GM18505 (cell line): ENCODE measurements at regions not wholly inside any gene's neighbourhood (a gene's known extent, or its start where the extent isn't known, plus 50 kb on each side); places are given as distances from the start of the nearest gene placed in this dataset.

ENCODE experiments used
- ATAC-seq: cut with Tn5 transposase; IDR thresholded peaks from one replicate; pipeline ENCODE4 v1.9.1; 2021; ENCODE audit not compliant: unreplicated experiment
- POLR2A ChIP-seq: IDR thresholded peaks from 4 replicates; pipeline ENCODE4 v1.6.1; 2011; ENCODE audit warnings: borderline replicate concordance; ENCODE audit not compliant: insufficient read depth, insufficient read length; ENCODE audit errors: extremely low read depth

- no peak for TF ChIP-seq POLR2A
- no peak for ATAC-seq
These were observed 68.6 kb upstream of the CCN6 start for GRCh38 chr6:111985202-111985731.

DNA sequence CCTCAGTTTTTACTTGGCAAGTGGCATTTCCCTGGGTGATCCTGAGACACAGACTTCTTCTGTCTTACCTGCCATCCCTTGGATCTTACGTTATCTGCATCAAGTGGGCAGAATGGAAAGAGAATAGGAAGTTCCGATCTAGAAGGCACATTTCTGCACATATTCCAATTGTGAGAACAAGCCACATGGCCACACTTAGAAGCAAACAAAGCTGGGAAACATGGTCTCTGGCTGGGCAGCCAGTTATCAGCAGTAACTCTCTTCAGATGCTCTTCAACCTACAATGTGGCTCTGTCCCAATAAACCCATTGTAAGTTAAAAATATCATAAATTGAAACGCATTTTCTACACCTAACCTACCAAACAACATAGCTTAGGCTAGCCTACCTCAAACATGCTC lies 67.3 kb upstream of the CCN6 start:
- ATAC-seq: no peak

DNA sequence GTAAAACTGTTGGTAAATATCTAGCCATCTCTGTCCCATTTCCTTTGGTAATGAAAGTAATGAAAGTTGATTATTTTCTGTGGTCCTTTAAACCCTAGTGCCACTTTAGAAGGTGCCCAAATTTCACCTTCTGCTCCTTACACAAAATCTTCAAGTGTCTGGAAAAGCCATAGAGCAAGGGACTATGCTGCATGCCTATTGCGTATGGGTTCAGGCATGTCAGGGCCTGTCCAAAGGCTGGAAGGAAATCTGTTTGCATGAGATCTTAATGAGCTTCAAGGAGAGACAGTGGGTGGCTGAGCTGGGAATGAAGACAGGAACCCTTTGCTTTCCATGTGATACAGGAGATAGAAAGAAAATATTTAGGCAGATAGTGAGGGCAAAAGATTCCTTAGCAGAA lies 66.6 kb upstream of the CCN6 start:
- no peak for TF ChIP-seq POLR2A

More for the DNA sequence above, 67.3 kb upstream of the CCN6 start:
- no peak for TF ChIP-seq POLR2A

DNA sequence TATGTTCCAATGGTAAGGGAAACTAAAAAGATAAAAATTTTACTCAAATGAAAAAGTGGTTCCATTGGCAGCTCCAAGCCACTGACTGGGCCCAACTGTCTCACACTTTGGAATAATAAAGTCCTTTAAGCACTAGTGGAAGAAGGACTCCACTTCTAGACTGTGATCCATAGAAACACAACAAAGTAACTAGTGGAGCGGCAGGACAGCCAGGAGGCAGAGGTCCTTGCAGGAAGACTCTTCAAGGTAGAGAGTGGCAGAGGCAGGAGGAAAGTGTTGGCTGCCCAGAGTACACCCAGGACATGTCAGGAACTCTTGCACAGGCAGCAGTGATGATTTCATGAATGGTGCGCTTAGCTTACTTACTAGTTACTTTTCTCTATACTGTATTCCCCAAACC lies 65.0 kb upstream of the CCN6 start:
- no peak for ATAC-seq
- no peak for TF ChIP-seq POLR2A

More for the DNA sequence above, 66.6 kb upstream of the CCN6 start:
- no peak for ATAC-seq

- no peak for TF ChIP-seq POLR2A
- peak; percentile 73 for ATAC-seq
These were observed 64.2 kb upstream of the CCN6 start for GRCh38 chr6:111989743-111990142.

GRCh38 chr6:111990214-111990613 lies 63.7 kb upstream of the CCN6 start:
- TF ChIP-seq POLR2A: no peak
- ATAC-seq: no peak

- TF ChIP-seq POLR2A: no peak
These were observed 61.1 kb upstream of the CCN6 start for GRCh38 chr6:111992851-111993250.

DNA sequence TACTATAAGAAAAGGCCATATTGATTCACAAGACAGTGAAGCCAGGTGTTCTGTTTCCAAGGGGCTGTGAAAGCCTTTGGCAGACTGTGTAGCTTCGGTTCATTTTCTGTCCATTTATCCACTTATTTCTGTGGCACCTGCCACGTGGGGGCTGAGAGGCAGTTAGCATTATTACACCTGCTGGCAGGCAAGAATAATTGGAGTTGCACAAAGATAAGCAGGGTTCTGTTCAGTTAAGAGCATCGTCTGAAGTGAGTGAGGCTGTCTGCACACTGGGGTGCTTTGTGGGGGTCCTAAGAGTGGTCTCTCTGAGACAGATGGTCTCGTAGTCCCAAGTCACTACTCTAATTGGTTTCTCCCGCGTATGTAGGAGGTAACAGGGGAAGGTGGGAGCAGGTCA lies 60.6 kb upstream of the CCN6 start:
- no peak for ATAC-seq
- no peak for TF ChIP-seq POLR2A

More at GRCh38 chr6:111992851-111993250, 61.1 kb upstream of the CCN6 start:
- ATAC-seq: no peak

GRCh38 chr6:111994791-111995190 lies 59.1 kb upstream of the CCN6 start:
- no peak for TF ChIP-seq POLR2A
- ATAC-seq: no peak

- TF ChIP-seq POLR2A: no peak
- ATAC-seq: no peak
These were observed 58.5 kb upstream of the CCN6 start for GRCh38 chr6:111995404-111995803.

DNA sequence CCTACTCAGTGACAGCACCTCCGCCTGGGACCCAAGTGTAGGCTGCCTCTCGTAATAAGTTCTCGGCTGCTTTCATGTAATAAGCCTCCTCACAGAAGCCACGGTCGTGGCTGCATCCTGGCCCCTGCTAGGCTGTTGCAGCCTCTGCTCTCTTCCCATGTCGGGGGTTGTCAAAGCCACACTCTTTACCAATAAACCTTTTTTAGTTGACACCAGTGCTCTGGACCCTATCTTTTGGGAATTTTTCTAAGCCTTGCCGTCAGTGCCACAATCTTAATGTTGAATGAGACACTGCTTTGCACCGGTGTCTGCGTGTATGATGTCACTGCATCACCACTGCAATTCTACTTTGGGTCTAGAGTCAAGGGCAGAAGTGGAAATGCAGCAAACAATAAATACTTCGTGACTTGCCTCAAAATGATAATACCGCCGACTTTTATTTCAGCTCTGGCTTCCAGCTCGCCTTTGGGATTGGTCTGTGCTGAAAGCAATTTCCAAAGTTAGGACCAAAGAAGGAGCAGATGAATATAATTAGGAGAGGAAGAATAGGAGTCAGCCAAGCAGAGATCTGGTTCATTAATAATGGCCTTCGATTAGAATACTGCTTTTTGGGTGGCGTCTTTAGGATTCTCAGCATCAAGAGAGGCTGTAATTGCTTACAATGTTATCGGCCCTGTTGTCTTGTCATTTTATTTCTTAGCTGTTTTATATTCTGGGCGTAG lies 57.6 kb upstream of the CCN6 start:
- ATAC-seq: no peak

GRCh38 chr6:111997078-111997852 lies 56.6 kb upstream of the CCN6 start:
- ATAC-seq: no peak
- TF ChIP-seq POLR2A: no peak

More for the DNA sequence above, 57.6 kb upstream of the CCN6 start:
- TF ChIP-seq POLR2A: no peak

DNA sequence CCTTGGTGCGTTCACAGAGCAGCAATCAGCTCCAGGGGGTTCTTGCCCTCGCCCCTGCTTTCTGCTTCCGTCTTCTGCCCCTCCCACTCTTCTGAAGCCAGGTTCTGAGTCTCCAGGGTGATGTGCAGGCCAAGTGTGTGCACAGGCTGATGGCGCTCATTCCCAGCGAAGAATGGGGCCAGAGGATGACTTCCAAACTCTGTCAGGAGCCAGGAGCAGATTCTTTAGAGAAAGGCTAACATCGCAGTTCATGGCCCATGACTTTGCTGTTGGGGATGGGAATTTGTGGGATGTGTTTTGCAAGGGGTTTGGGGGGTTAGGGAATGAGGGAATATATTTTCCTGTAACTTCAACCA lies 56.1 kb upstream of the CCN6 start:
- ATAC-seq: no peak
- TF ChIP-seq POLR2A: no peak

DNA sequence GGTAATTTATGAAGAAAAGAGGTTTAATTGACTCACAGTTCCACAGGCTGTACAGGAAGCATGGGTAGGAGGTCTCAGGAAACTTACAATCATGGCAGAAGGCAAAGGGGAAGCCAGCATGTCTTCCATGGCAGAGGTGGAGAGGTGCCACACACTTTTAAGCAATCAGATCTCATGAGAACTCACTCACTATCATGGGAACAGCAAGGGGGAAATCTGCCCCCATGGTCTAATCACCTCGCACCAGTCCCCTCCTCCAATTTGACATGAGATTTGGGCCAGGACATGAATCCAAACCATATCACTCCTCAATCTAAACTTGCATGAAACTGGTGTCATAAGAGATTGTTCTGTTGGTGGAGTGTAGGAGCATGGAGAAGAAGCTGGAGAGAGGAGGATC lies 51.6 kb upstream of the CCN6 start:
- no peak for ATAC-seq
- no peak for TF ChIP-seq POLR2A
